ENCODE measurements at regions not wholly inside any gene's neighbourhood (a gene's known extent, or its start where the extent isn't known, plus 50 kb on each side); places are given as distances from the start of the nearest gene placed in this dataset.
"Not testable (repeated sequence)": the region's sequence is repeated elsewhere in the genome, so short reads cannot be mapped to it uniquely, and the experiment has no call there.

DNA sequence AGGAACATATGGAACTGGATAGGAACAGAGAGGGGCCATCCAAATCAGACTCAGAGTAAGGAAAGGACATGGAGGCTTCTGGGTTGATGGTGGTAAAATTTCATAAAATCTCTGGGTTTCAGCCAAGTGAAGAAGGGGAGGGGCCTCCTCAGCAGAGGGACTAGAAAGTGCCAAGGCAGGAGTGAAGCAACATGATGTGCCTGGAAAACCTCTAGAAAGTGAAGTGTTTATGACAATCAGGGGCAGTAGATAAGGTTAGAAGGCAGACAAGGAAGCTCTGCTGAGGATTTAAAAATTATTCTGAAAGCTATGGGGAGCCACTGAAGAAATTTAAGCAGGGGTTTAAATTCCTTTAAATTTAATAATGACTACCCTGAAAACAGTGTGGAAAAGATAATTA, 126.0 kb upstream of the TENT5A start:
- TF ChIP-seq, protein P1, sequence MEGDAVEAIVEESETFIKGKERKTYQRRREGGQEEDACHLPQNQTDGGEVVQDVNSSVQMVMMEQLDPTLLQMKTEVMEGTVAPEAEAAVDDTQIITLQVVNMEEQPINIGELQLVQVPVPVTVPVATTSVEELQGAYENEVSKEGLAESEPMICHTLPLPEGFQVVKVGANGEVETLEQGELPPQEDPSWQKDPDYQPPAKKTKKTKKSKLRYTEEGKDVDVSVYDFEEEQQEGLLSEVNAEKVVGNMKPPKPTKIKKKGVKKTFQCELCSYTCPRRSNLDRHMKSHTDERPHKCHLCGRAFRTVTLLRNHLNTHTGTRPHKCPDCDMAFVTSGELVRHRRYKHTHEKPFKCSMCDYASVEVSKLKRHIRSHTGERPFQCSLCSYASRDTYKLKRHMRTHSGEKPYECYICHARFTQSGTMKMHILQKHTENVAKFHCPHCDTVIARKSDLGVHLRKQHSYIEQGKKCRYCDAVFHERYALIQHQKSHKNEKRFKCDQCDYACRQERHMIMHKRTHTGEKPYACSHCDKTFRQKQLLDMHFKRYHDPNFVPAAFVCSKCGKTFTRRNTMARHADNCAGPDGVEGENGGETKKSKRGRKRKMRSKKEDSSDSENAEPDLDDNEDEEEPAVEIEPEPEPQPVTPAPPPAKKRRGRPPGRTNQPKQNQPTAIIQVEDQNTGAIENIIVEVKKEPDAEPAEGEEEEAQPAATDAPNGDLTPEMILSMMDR (IDR thresholded peaks at IDR 0.05) = no peak
- no peak for TF ChIP-seq POLR2A (IDR thresholded peaks at IDR 0.05)
- no peak for TF ChIP-seq EP300 (IDR thresholded peaks at IDR 0.05)
- no peak for TF ChIP-seq POLR2AphosphoS5 (IDR thresholded peaks at IDR 0.05)
- H3K27ac ChIP-seq = no peak overlapping the region
- peaks cover 0 to 6% (median 0%) of the 10 kb centered on the region in 3 donors for H3K9me3 ChIP-seq
- H3K4me1 ChIP-seq = no peaks in the 10 kb centered on the region
- no peaks in the 10 kb centered on the region for H3K36me3 ChIP-seq
- ATAC-seq = no peak
- no peak overlapping the region for H3K4me3 ChIP-seq
- no peaks in the 10 kb centered on the region for H3K27me3 ChIP-seq

DNA sequence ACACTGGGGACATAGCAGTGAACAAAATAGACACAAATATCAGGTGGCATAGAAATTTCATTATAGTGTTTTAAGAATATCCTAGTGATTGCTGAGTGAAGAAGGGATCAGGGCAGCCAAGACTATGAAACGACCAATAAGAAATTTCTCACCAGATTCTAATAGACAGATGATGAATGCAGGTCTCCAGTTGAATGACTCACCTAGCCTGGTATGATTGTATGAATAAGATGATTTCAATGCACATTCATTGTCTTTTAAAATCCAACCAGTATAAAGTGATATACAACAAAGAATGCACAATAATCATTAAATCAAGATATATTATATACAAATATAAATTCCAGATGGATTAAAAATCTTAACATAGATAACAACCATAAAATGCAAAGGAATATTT, 124.5 kb upstream of the TENT5A start:
- no peak overlapping the region for H3K4me3 ChIP-seq
- WGBS, 2 donors (ENCODE audit: low coverage in 1 of 2) = 39 to 67% methylated on average over 1 of the region's 1 CpG
- H3K9me3 ChIP-seq = peaks cover 0 to 17% (median 0%) of the 10 kb centered on the region in 3 donors
- no peak for ATAC-seq
- H3K36me3 ChIP-seq = no peaks in the 10 kb centered on the region
- H3K4me1 ChIP-seq = no peaks in the 10 kb centered on the region
- H3K27ac ChIP-seq = no peak overlapping the region
- TF ChIP-seq POLR2AphosphoS5 (IDR thresholded peaks at IDR 0.05) (no peak), EP300 (IDR thresholded peaks at IDR 0.05) (no peak), POLR2A (IDR thresholded peaks at IDR 0.05) (no peak)
- TF ChIP-seq, protein P1 (IDR thresholded peaks at IDR 0.05) = no peak
- H3K27me3 ChIP-seq = no peaks in the 10 kb centered on the region

DNA sequence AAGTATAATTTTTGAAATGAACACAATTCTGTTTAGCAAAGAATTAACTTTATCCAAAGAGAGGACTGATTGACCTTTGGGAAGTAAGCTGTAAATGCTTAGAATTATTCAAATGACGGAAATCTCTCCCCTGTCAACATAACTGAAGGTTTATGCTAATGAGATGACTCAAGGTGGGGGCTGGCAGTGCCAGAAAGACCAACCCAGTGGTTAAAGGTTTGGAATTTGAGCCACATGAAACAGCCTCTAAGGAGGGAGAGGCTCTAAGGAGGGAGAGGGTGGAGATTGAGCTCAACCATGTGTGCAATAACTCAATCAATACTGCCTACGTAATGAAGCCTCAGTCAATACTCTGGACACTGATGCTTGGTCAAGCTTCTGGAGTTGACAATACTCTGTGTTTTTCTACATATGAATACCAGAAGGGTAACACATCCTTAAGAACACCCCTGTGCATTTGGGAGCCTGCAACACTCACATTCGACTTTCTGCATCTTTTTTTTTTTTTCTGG, 123.4 kb upstream of the TENT5A start:
- Histone ChIP-seq H3K36me3 (no peaks in the 10 kb centered on the region), H3K27me3 (no peaks in the 10 kb centered on the region), H3K4me3 (no peak overlapping the region), H3K4me1 (no peaks in the 10 kb centered on the region), H3K9me3 (peaks cover 0 to 25% (median 0%) of the 10 kb centered on the region in 3 donors), H3K27ac (no peak overlapping the region)
- no peak for TF ChIP-seq POLR2AphosphoS5 (IDR thresholded peaks at IDR 0.05)
- no peak for TF ChIP-seq EP300 (IDR thresholded peaks at IDR 0.05)
- TF ChIP-seq POLR2A (IDR thresholded peaks at IDR 0.05) = no peak
- TF ChIP-seq, protein P1 (IDR thresholded peaks at IDR 0.05) = no peak
- no peak for ATAC-seq
- WGBS, 2 donors (ENCODE audit: low coverage in 1 of 2) = 89 to 90% methylated on average over 3 of the region's 3 CpGs

DNA sequence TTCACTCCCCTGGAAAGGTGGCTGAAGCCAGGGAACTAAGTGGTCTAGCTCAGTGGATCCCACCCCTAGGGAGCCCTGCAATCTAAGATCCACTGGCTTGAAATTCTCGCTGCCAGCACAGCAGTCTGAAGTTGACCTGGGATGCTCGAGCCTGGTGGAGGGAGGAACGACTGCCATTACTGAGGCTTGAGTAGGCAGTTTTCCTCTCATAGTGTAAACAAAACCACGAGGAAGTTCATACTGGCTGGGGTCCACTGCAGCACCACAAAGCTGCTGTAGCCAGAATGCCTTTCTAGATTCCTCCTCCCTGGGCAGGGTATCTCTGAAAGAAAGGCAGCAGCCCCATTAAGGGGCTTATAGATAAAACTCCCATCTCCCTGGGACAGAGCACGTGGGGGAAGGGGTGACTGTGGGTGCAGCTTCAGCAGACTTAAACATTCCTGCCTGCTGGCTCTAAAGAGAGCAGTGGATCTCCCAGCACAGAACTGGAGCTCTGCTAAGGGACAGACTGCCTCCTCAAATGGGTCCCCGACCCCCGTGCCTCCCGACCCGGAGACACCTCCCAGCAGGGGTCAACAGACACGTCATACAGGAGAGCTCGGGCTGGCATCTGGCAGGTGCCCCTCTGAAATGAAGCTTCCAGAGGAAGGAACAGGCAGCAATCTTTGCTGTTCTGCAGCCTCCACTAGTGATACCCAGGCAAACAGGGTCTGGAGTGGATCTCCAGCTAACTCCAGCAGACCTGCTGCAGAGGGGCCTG, 117.4 kb upstream of the TENT5A start:
- WGBS, 2 donors (ENCODE audit: low coverage in 1 of 2) = no CpG with 5 or more reads among the region's 11 CpGs
- not testable (repeated sequence) for H3K27ac ChIP-seq, H3K27me3 ChIP-seq, H3K4me3 ChIP-seq, ATAC-seq, H3K36me3 ChIP-seq, H3K4me1 ChIP-seq
- peaks cover 0 to 25% (median 0%) of the 10 kb centered on the region in 3 donors for H3K9me3 ChIP-seq

- ATAC-seq = no peak
- Histone ChIP-seq H3K27ac (no peak overlapping the region), H3K9me3 (no peaks in the 10 kb centered on the region), H3K36me3 (no peaks in the 10 kb centered on the region), H3K4me3 (no peak overlapping the region), H3K4me1 (peaks cover 0 to under 1% (median 0%) of the 10 kb centered on the region in 3 donors), H3K27me3 (peaks cover 3% of the 10 kb centered on the region)
- no peak for TF ChIP-seq EP300 (IDR thresholded peaks at IDR 0.05)
- TF ChIP-seq POLR2A (IDR thresholded peaks at IDR 0.05) = no peak
- TF ChIP-seq POLR2AphosphoS5 (IDR thresholded peaks at IDR 0.05) = no peak
- TF ChIP-seq, protein P1 (IDR thresholded peaks at IDR 0.05) = no peak
- 13 to 39% methylated on average over 3 of the region's 3 CpGs for WGBS, 2 donors (ENCODE audit: low coverage in 1 of 2)
Measured at GRCh38 chr6:81865712-81866111, 113.2 kb upstream of the TENT5A start.

Data from gastroesophageal sphincter (tissue), 4 donors.